Loucy (cell line): ENCODE measurements at regions not wholly inside any gene's neighbourhood (a gene's known extent, or its start where the extent isn't known, plus 50 kb on each side); places are given as distances from the start of the nearest gene placed in this dataset.

Experiments
- EZH2phosphoT487 ChIP-seq: fragments of 200-600 bp; IDR thresholded peaks from 2 replicates; pipeline ENCODE4 v1.6.1; 2018; ENCODE audit warnings: antibody characterized with exemption, mild to moderate bottlenecking, moderate library complexity, borderline replicate concordance
- TF ChIP-seq, protein P1 (sequence below): fragments of 200-600 bp; sonication (generic); conservative IDR thresholded peaks from 2 replicates; pipeline ENCODE4 v1.5.1; 2014; ENCODE audit warnings: mild to moderate bottlenecking, antibody characterized with exemption, low read length

DNA sequence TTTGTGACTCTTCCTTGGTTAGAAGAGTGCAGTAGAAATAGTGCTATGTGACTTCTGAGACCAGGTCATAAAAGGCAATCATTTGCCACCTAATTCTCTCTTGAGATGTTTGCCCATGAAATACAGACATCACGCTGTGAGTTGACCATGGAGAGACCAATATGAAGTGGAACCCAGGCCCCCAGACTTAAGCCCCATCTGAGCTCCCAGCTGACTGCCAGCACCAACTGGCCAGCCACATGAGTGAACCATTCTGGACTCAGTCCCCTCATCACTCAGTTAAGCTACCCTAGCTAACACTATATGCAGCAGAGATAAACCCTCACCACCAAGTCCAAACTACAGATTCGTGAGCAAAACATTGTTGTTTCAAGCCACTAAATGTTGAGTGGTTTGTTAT is 60.7 kb upstream of the NIPBL start:
- TF ChIP-seq, protein P1, sequence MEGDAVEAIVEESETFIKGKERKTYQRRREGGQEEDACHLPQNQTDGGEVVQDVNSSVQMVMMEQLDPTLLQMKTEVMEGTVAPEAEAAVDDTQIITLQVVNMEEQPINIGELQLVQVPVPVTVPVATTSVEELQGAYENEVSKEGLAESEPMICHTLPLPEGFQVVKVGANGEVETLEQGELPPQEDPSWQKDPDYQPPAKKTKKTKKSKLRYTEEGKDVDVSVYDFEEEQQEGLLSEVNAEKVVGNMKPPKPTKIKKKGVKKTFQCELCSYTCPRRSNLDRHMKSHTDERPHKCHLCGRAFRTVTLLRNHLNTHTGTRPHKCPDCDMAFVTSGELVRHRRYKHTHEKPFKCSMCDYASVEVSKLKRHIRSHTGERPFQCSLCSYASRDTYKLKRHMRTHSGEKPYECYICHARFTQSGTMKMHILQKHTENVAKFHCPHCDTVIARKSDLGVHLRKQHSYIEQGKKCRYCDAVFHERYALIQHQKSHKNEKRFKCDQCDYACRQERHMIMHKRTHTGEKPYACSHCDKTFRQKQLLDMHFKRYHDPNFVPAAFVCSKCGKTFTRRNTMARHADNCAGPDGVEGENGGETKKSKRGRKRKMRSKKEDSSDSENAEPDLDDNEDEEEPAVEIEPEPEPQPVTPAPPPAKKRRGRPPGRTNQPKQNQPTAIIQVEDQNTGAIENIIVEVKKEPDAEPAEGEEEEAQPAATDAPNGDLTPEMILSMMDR, result no peak
- TF ChIP-seq EZH2phosphoT487, result no peak
